SU-DHL-6 (cell line): ENCODE measurements at regions not wholly inside any gene's neighbourhood (a gene's known extent, or its start where the extent isn't known, plus 50 kb on each side); places are given as distances from the start of the nearest gene placed in this dataset.
"Not testable (repeated sequence)": the region's sequence is repeated elsewhere in the genome, so short reads cannot be mapped to it uniquely, and the experiment has no call there.

Source experiments
- H2AFZ ChIP-seq: fragments of 200-600 bp; sonication (generic); 2 replicates; pipeline ENCODE4 v1.6.1; 2014; ENCODE audit warnings: low read depth, mild to moderate bottlenecking, moderate library complexity, mixed read lengths, antibody characterized with exemption, low read length; ENCODE audit not compliant: severe bottlenecking
- H3F3A ChIP-seq: fragments of 200-600 bp; shearing (Covaris generic); 2 replicates; pipeline ENCODE4 v1.6.0; 2016; ENCODE audit warnings: antibody characterized with exemption, mild to moderate bottlenecking; ENCODE audit not compliant: insufficient read depth
- H3K27ac ChIP-seq: fragments of 200-600 bp; sonication (generic); 2 replicates; pipeline ENCODE4 v1.5.1; 2016; ENCODE audit warnings: low read depth, mild to moderate bottlenecking, low read length, moderate library complexity, mixed read lengths
- H3K27me3 ChIP-seq: fragments of 200-600 bp; sonication (generic), shearing (Covaris generic); 2 replicates; pipeline ENCODE4 v1.6.0; 2014; ENCODE audit warnings: mild to moderate bottlenecking, low read length
- H3K36me3 ChIP-seq: fragments of 200-600 bp; sonication (generic); 2 replicates; pipeline ENCODE4 v1.6.1; 2014; ENCODE audit warnings: mild to moderate bottlenecking, low read length, mixed read lengths
- H3K4me2 ChIP-seq: fragments of 300-600, 200-600 bp; shearing (Covaris generic), sonication (generic); 2 replicates; pipeline ENCODE4 v1.6.0; 2014; ENCODE audit warnings: low read length, low read depth, mild to moderate bottlenecking; ENCODE audit not compliant: poor library complexity, severe bottlenecking
- H3K4me3 ChIP-seq: fragments of 200-600 bp; sonication (generic); 2 replicates; pipeline ENCODE4 v1.5.1; 2014; ENCODE audit warnings: antibody characterized with exemption, low read length, mild to moderate bottlenecking, mixed read lengths; ENCODE audit not compliant: insufficient read depth, poor library complexity, severe bottlenecking
- H3K79me2 ChIP-seq: fragments of 200-600 bp; sonication (generic); 2 replicates; pipeline ENCODE4 v1.6.1; 2014; ENCODE audit warnings: mild to moderate bottlenecking, low read length, moderate library complexity; ENCODE audit not compliant: insufficient read depth
- H3K9ac ChIP-seq: fragments of 200-600 bp; sonication (generic); 2 replicates; pipeline ENCODE4 v1.7.0; 2014; ENCODE audit warnings: mild to moderate bottlenecking, low read length
- H3K9me2 ChIP-seq: fragments of 200-600 bp; sonication (generic); replicated peaks from 2 replicates; pipeline ENCODE4 v1.6.1; 2014; ENCODE audit warnings: low read length; ENCODE audit not compliant: insufficient read depth
- H3K9me3 ChIP-seq: fragments of 200-600 bp; sonication (generic); 2 replicates; pipeline ENCODE4 v1.6.1; 2014; ENCODE audit warnings: low read length, mixed read lengths; ENCODE audit not compliant: insufficient read depth
- H4K20me1 ChIP-seq: fragments of 200-600 bp; sonication (generic); 2 replicates; pipeline ENCODE4 v1.6.1; 2014; ENCODE audit warnings: low read depth, mild to moderate bottlenecking, antibody characterized with exemption, low read length, moderate library complexity, mixed read lengths
- EZH2phosphoT487 ChIP-seq: fragments of 200-600 bp; sonication (generic), shearing (Covaris generic); conservative IDR thresholded peaks from 2 replicates; pipeline ENCODE4 v1.6.1; 2018; ENCODE audit warnings: mild to moderate bottlenecking, antibody characterized with exemption, low read length, moderate library complexity, mixed read lengths
- TF ChIP-seq, protein P1 (sequence below): fragments of 200-600 bp; sonication (generic); IDR thresholded peaks from one replicate; pipeline ENCODE4 v1.5.1; 2017; ENCODE audit warnings: antibody characterized with exemption, mild to moderate bottlenecking, low read length, moderate library complexity; ENCODE audit not compliant: insufficient read depth, poor library complexity, severe bottlenecking

DNA sequence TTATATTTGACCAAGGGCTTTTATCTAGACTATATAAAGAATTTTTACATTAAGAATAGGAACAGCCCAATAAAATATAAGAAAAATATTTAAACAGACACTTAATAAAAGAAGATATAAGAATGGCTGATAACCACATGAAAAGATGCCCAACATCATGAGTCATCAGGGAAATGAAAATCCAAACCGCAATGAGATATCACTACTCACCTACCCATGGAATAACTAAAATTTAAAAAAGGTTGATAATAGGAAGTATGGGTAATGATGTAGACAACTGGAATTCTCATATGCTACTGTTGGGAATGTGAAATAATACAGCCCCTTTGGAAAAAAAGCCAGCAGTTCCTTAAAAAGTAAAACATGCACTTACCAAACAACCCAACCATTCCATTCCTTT is 206.9 kb upstream of the PCSK5 start:
- no peaks in the 10 kb centered on the region for H3K27me3 ChIP-seq
- H3K9me2 ChIP-seq: no peaks in the 10 kb centered on the region
- no peaks in the 10 kb centered on the region for H3K36me3 ChIP-seq
- no peaks in the 10 kb centered on the region for H3K79me2 ChIP-seq
- H3K4me3 ChIP-seq: no peak overlapping the region
- H3F3A ChIP-seq: no peaks in the 10 kb centered on the region
- no peak for TF ChIP-seq EZH2phosphoT487
- TF ChIP-seq, protein P1, sequence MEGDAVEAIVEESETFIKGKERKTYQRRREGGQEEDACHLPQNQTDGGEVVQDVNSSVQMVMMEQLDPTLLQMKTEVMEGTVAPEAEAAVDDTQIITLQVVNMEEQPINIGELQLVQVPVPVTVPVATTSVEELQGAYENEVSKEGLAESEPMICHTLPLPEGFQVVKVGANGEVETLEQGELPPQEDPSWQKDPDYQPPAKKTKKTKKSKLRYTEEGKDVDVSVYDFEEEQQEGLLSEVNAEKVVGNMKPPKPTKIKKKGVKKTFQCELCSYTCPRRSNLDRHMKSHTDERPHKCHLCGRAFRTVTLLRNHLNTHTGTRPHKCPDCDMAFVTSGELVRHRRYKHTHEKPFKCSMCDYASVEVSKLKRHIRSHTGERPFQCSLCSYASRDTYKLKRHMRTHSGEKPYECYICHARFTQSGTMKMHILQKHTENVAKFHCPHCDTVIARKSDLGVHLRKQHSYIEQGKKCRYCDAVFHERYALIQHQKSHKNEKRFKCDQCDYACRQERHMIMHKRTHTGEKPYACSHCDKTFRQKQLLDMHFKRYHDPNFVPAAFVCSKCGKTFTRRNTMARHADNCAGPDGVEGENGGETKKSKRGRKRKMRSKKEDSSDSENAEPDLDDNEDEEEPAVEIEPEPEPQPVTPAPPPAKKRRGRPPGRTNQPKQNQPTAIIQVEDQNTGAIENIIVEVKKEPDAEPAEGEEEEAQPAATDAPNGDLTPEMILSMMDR: no peak
- H3K9me3 ChIP-seq: no peaks in the 10 kb centered on the region
- H3K9ac ChIP-seq: no peak overlapping the region
- no peak overlapping the region for H2AFZ ChIP-seq
- no peak overlapping the region for H3K27ac ChIP-seq
- H3K4me2 ChIP-seq: no peak overlapping the region
- H4K20me1 ChIP-seq: no peaks in the 10 kb centered on the region

DNA sequence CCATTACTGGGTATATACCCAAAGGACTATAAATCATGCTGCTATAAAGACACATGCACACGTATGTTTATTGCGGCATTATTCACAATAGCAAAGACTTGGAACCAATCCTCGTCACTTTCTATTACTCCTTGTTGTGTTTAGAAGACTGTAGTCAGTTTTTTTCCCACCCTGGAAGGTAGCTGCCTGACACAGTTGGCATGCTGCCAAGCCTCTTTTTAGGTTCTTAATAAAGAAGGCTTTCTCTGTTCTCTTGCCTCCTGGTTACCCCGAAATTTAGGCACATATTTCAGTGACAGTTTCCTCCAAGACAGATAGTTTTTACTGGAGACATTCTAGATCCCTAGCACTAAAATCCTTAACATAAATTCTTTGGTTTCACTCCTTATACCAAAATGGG is 205.4 kb upstream of the PCSK5 start:
- Histone ChIP-seq H3K36me3 (no peaks in the 10 kb centered on the region), H4K20me1 (no peaks in the 10 kb centered on the region), H3F3A (no peaks in the 10 kb centered on the region), H2AFZ (no peak overlapping the region), H3K9me3 (no peaks in the 10 kb centered on the region), H3K4me3 (no peak overlapping the region), H3K79me2 (no peaks in the 10 kb centered on the region), H3K27ac (no peak overlapping the region), H3K27me3 (no peaks in the 10 kb centered on the region), H3K9me2 (no peaks in the 10 kb centered on the region), H3K9ac (no peak overlapping the region), H3K4me2 (no peak overlapping the region)
- TF ChIP-seq, protein P1: no peak
- TF ChIP-seq EZH2phosphoT487: no peak

DNA sequence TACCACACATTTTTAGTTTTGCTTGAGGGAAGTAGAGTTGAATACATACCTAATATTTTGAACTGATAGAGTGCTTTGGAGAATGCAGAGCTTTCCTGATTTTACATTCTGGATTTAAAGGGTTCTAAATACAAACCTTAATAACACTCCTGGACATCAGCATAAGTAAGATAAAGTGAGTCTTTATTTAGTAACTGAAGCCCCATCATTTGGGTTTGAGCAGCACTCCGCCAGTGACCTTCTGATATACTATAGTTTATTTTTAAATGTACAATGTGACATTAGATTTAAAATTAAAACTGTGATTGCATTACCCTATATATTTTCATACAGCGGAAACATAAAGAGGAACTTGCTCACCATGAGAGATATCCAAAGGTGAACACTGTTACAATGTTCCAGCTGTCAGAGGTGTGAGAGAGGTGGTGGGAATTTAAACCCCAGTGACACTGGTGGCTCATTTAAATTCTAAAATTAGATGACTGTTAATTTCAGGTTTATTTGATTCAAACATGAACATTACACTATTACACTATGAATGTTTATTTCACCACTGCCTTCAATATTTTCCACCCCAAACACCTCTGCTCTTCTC is 203.0 kb upstream of the PCSK5 start:
- Histone ChIP-seq H3F3A (no peaks in the 10 kb centered on the region), H4K20me1 (no peaks in the 10 kb centered on the region), H3K9me3 (no peaks in the 10 kb centered on the region), H3K9me2 (no peaks in the 10 kb centered on the region), H3K36me3 (no peaks in the 10 kb centered on the region), H3K27ac (no peak overlapping the region), H3K9ac (no peak overlapping the region), H3K79me2 (no peaks in the 10 kb centered on the region), H3K27me3 (no peaks in the 10 kb centered on the region), H3K4me2 (no peak overlapping the region), H2AFZ (no peak overlapping the region), H3K4me3 (no peak overlapping the region)
- TF ChIP-seq, protein P1: no peak
- no peak for TF ChIP-seq EZH2phosphoT487

DNA sequence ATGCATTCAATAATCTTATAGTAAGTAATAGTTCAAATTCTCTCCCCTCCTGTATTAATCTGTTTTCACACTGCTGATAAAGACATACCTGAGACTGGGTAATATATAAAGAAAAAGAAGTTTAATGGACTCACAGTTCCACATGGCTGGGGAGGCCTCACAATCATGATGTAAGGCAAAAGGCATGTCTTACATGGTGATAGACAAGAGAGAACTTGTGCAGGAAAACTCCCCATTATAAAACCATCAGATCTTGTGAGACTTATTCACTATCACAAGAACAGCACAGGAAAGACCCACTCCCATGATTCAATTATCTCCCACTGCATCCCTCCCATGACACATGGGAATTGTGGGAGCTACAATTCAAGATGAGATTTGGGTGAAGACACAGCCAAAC is 199.9 kb upstream of the PCSK5 start:
- not testable (repeated sequence) for H3K36me3 ChIP-seq, H3K4me3 ChIP-seq, H3K9ac ChIP-seq, H3K9me2 ChIP-seq, H4K20me1 ChIP-seq, H3K9me3 ChIP-seq, H3K27ac ChIP-seq, H2AFZ ChIP-seq, H3K27me3 ChIP-seq, H3K4me2 ChIP-seq, H3F3A ChIP-seq, H3K79me2 ChIP-seq
